Hematopoietic multipotent progenitor cell (in vitro differentiated cells): ENCODE measurements at regions not wholly inside any gene's neighbourhood (a gene's known extent, or its start where the extent isn't known, plus 50 kb on each side); places are given as distances from the start of the nearest gene placed in this dataset.
"Not testable (repeated sequence)": the region's sequence is repeated elsewhere in the genome, so short reads cannot be mapped to it uniquely, and the experiment has no call there.

Experiments
- DNase-seq, 3 donors: peaks; one replicate each; pipeline ENCODE4 v3.0.0-alpha.2; 2011 to 2015; ENCODE audit warnings: low read depth in 2 of 3, low spot score in 2 of 3

- no peak for DNase-seq
Observed at GRCh38 chr11:121358760-121359159, 66.2 kb downstream of the SC5D start.

GRCh38 chr11:121359591-121359990 lies 67.0 kb downstream of the SC5D start:
- no peak for DNase-seq

- DNase-seq: not testable (repeated sequence)
Observed at GRCh38 chr11:121362955-121363354, 70.4 kb downstream of the SC5D start.

GRCh38 chr11:121365304-121365703 lies 72.7 kb downstream of the SC5D start:
- DNase-seq: no peak

- no peak for DNase-seq
Observed at GRCh38 chr11:121366038-121366437, 73.5 kb downstream of the SC5D start.

- peak in 2 of 3 donors; percentile 66 to 82 for DNase-seq
Observed at GRCh38 chr11:121367001-121367843, 74.7 kb downstream of the SC5D start.

GRCh38 chr11:121367844-121368225 lies 75.3 kb downstream of the SC5D start:
- no peak for DNase-seq

- no peak for DNase-seq
Observed at GRCh38 chr11:121368364-121369240, 76.0 kb downstream of the SC5D start.

GRCh38 chr11:121369366-121369765 lies 76.8 kb downstream of the SC5D start:
- DNase-seq: no peak

GRCh38 chr11:121372028-121372427 lies 79.5 kb downstream of the SC5D start:
- no peak for DNase-seq

GRCh38 chr11:121372671-121373429 lies 79.3 kb upstream of the SORL1 start:
- DNase-seq: peak in 1 of 3 donors; percentile 49

- DNase-seq: no peak
Observed at GRCh38 chr11:121374286-121374985, 77.7 kb upstream of the SORL1 start.

GRCh38 chr11:121376130-121376529 lies 76.0 kb upstream of the SORL1 start:
- peak in 1 of 3 donors; percentile 30 for DNase-seq

- not testable (repeated sequence) for DNase-seq
Observed at GRCh38 chr11:121379145-121379810, 72.8 kb upstream of the SORL1 start.

GRCh38 chr11:121383716-121384115 lies 68.4 kb upstream of the SORL1 start:
- no peak for DNase-seq

- DNase-seq: no peak
Observed at GRCh38 chr11:121385688-121386087, 66.4 kb upstream of the SORL1 start.
